SK-N-SH (cell line): ENCODE measurements at regions not wholly inside any gene's neighbourhood (a gene's known extent, or its start where the extent isn't known, plus 50 kb on each side); places are given as distances from the start of the nearest gene placed in this dataset.

Source experiments
- CHD2 ChIP-seq: fragments of 150-350 bp; IDR thresholded peaks from 2 replicates; pipeline ENCODE4 v1.6.1; 2018; ENCODE audit warnings: low read length; ENCODE audit not compliant: partially characterized antibody
- CTCF ChIP-seq: fragments of 200-600 bp; sonication (generic); IDR thresholded peaks from 2 replicates; pipeline ENCODE4 v1.6.1; 2017; ENCODE audit warnings: antibody characterized with exemption, mild to moderate bottlenecking, moderate library complexity
- EZH2phosphoT487 ChIP-seq: fragments of 200-600 bp; sonication (generic); IDR thresholded peaks from 2 replicates; pipeline ENCODE4 v1.6.1; 2017; ENCODE audit warnings: low read depth, mixed run types, mild to moderate bottlenecking, antibody characterized with exemption, moderate library complexity, borderline replicate concordance
- FOXM1 ChIP-seq: IDR thresholded peaks from 2 replicates; pipeline ENCODE4 v1.4.0; 2012; ENCODE audit warnings: low read depth, mild to moderate bottlenecking
- PBX3 ChIP-seq: IDR thresholded peaks from 2 replicates; pipeline ENCODE4; 2012
- POLR2AphosphoS5 ChIP-seq: IDR thresholded peaks from 2 replicates; pipeline ENCODE4 v1.6.1; 2012; ENCODE audit warnings: low read depth, low read length
- REST ChIP-seq: IDR thresholded peaks from 2 replicates; pipeline ENCODE4 v1.6.1; 2012; ENCODE audit warnings: mild to moderate bottlenecking, low read depth, low read length, moderate library complexity
- RFX5 ChIP-seq: IDR thresholded peaks from 2 replicates; pipeline ENCODE4 v1.6.1; 2012; ENCODE audit warnings: mild to moderate bottlenecking, improper control_type of control experiment, low read length
- SMC3 ChIP-seq: IDR thresholded peaks from 2 replicates; pipeline ENCODE4 v1.6.1; 2012; ENCODE audit warnings: low read depth, low read length, improper control_type of control experiment
- TEAD4 ChIP-seq: IDR thresholded peaks from 2 replicates; pipeline ENCODE4 v1.4.0; 2012; ENCODE audit warnings: mild to moderate bottlenecking, borderline replicate concordance; ENCODE audit not compliant: insufficient read depth
- ZBTB33 ChIP-seq: IDR thresholded peaks from 2 replicates; pipeline ENCODE4 v1.4.0; 2012; ENCODE audit warnings: low read depth, borderline replicate concordance

GRCh38 chr18:32552421-32553030, 81.8 kb upstream of the GAREM1 start:
- TF ChIP-seq REST (no peak), CHD2 (no peak), EZH2phosphoT487 (no peak), FOXM1 (no peak), CTCF (peak; percentile 62), SMC3 (peak; percentile 83), TEAD4 (no peak), PBX3 (no peak), POLR2AphosphoS5 (no peak), ZBTB33 (no peak), RFX5 (no peak)
